ENCODE measurements at regions not wholly inside any gene's neighbourhood (a gene's known extent, or its start where the extent isn't known, plus 50 kb on each side); places are given as distances from the start of the nearest gene placed in this dataset.
"Not testable (repeated sequence)": the region's sequence is repeated elsewhere in the genome, so short reads cannot be mapped to it uniquely, and the experiment has no call there.

DNA sequence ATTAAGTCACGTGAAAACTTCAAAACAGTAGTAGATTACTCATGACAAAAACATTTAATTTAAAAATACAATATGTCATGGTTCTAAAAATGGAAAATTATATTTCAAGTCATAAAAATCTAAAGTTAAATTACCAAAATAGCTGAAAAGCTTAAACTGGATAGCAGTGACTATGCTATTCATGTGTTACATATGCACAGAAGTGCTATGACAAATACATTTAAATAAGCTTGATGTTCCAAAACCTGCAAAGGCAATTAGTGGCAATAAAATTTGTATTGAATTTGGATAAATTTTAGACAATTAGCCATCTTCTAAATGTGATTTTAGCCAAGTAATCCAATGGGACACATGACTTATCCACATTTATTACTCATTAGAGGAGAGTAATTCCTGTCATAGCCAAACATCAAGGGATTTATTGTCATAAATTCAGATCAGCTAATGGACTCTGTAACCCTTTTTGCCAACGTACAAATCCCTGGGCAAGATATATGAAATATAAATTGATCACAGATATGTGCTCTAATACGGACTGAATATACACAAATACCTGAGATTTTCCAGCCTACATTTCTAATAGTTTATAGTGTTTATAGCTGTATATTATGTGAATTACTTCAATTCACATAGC, 419.4 kb downstream of the ISL1 start:
- DNase-seq = no peak

DNA sequence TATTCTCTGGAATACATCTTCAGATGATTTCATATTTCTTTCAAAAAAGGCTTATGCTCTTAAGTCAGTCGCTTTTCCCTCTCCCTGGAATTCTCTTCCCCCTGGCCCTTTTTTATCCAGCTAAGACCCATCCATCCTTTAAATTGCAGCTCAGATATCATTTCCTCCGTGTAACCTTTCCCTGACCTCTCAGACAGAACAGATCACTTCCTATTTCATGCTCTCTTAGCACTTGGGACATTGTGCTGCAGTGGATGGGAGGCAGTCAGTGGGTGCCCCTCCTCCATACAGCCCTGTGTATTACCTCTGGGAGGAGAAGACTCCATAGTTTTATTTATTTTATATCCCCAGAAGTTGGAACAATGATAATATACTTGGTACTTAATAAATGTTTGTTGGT, 423.4 kb downstream of the ISL1 start:
- no peak for DNase-seq

GRCh38 chr5:51810592-51810991, 427.3 kb downstream of the ISL1 start:
- no peak for DNase-seq

GRCh38 chr5:51811883-51812471, 428.7 kb downstream of the ISL1 start:
- DNase-seq = peak in 2 of 51 donors; percentile 0 to 30

DNA sequence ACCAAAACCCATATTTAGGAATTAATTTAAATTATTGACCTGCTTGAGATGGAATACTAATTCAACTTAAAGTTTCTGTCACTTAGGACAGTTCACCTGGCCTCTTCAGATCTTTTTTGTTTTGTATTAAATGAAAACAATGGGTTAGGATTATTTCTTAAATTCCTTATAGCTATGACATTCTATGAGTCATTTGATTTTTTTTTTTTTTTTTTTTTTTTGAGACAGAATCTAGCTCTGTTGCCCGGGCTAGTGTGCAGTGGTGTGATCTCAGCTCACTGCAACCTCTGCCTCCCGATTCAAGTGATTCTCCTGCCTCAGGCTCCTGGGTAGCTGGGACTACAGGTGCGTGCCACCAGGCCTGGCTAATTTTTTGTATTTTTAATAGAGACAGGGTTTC, 431.6 kb downstream of the ISL1 start:
- DNase-seq = not testable (repeated sequence)

DNA sequence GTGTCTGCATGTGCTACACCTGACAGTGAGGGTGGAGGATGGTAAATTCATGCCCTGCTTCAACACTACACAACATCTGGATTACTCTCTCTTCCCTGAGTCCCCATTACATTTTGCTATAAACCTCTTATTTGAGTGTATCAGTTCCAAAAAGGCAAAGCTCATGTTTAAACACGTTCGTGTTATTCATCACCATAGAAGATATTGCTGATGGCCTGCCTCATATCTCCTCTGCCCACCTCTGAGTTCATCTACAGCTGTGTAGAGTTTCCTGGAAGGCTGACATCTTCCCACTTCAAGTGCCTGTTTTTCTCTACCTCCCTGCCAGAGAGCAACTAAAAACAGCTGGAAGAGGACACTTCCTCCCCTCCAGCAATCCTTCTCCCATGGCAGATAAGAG, 433.2 kb downstream of the ISL1 start:
- no peak for DNase-seq

DNA sequence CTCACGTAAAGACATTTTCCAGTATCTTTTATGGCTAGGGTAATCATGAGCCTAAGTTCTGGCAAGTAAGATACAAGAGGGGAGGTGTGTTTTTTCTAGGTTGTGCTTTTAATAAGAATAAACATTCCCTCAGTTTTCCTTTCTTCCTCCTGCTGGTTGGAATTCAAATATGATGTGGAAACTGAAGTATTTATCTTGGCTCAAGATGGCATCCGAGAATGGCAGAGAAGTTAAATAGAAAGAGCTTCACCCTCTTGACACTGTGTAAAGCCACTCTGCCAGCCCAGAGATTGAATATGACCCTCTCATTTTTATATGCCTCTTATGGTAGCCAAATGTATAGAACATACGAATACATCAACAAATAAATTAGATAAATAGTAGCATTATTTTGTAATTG, 438.4 kb downstream of the ISL1 start:
- DNase-seq = no peak

DNA sequence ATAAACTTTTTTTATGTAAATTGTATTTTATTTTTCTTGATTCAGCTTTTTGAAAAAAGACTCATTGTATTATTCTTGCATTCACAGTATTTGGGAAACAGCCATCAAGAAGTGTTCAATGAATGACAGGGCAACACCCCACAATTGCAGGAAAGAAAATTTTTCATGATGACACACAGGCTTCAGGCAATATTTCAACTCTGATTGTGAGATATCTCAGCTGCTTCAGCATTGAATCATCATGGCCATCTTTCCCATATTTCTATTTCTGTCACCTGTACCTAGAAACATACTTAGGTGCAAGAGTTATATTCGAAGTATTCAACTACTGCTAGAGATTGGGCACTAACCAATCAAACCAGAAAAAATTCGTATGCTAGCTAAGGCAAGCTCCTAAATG, 446.0 kb downstream of the ISL1 start:
- no peak for DNase-seq

- DNase-seq = no peak
Observed at GRCh38 chr5:51829691-51830090, 446.4 kb downstream of the ISL1 start.

DNA sequence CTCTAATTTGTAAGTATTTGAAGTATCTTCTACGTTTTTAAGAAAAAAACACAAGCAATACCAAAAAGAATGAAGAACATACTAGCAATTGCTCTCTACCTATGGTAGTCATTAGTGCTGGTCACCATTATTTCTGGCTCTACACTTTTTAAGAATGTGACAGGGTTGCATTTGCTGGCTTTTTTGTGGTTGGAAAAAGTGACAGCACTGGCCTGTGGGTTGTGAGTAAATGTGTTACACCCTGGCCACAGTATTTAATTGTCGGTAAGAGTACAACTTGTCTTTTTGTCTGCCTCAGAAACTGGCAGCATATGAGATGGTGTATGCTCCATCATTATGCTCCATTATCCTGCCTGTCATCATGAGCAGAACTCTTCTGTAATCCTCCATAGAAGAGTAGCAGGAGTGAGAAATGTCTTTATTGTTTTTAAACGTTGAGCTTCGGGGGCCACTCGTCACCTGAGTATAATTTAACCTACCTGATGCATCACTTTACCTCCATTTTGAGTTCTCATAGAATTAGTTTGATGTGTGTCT, 449.8 kb downstream of the ISL1 start:
- DNase-seq = no peak

DNA sequence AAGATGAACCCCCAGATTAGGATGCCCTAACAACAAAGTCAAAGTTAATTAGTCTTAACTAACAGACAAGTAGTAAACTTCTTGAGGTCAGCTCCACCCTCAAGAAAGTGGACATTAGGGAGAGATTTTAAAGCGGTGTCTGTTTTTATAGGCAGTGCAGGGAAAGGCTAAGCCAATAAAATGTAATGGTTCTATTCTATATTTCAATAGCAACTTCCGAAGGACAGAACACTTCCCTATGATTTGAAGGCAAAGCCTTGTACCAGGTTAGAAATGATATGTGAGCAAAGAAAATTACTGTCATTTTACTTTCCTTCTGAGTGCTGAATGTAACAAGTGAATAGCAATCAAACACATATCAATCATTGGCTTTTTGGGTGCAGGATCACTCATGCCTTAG, 455.2 kb downstream of the ISL1 start:
- DNase-seq = no peak

DNA sequence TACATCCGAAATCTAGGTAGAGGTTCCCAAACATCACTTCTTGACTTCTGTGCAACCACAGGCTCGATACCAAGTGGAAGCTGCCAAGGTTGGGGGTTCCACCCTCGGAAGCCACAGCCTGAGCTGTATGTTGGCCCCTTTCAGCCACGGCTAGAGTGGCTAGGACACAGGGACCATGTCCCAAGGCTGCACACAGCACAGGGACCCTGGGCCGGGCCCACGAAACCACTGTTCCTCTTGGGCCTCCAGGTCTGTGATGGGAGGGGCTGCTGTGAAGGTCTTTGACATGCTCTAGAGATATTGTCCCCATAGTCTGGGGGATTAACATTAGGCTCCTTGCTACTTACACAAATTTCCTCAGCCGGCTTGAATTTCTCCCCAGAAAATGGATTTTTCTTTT, 460.6 kb downstream of the ISL1 start:
- no peak for DNase-seq

GRCh38 chr5:51846015-51846414, 462.8 kb downstream of the ISL1 start:
- no peak for DNase-seq

DNA sequence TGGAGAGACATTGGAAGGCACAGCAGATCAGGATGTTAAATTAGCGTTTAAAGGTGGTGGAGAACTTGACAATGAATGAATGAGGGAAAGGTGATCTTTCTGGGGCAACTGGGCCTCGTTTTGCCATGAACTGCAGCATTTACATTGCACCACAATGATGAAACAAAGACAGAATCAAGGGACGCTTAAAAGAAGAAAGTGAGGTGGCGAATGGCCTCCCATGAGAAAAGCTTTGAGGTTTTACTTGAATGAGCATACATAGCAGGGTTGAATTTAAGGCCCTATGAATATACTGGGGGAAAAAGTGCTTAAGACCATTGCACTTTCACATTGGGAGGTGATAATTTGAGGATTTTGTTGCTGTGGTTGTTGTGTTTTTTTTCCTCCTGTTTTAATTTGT, 476.4 kb downstream of the ISL1 start:
- DNase-seq = no peak

GRCh38 chr5:51860532-51861018, 477.3 kb downstream of the ISL1 start:
- DNase-seq = no peak

DNA sequence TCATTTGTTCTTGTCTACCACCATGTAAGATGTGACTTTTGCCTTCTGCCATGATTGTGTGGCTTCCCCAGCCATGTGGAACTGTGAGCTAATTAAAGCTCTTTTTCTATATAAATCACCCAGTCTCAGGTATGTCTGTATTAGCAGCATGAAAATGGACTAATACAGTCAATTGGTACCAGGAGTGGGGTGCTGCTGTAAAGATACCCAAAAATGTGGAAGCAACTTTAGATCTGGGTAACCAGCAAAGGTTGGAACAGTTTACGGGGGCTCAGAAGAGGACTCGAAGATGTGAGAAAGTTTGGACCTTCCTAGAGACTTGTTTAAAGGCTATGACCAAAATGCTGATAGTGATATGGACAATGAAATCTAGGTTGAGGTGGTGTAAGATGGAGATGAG, 488.9 kb downstream of the ISL1 start:
- no peak for DNase-seq

DNA sequence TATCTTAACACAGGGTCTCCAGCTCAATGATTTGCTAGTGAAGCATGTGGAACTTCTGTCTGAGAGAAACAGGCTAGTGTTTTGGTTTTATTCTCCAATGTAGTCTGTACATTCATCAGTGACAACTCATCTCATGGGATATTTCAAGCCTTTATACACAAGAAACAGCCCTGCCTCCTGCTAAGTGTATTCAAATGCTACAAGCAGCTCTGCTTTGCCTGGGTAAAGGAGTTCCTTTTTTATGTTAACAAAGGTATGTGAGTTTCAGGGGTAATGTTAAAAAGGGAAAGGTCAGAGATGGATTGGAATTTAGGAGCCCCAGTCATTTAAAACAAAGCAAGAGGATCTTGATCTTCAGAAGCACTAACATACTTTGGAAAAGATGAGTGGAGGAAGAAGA, 498.7 kb downstream of the ISL1 start:
- DNase-seq = no peak

DNA sequence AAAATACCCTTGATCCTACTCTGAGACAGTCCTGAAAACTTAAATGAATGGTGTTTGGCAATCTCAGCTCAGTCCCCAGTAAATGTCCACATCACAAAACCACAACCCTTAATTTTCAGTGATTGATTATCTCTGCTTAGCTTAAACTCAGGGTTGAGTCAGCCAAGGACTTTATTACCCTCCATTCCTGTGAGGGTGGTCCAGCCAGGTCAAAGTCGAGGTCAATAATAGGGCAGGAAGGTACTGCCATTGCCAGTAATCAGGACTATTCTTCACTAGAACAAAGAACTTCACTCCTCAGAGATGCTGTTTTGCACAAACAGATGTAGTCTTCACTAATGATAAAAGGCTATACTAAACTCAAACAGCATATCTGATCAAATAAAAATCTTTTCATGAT, 499.4 kb downstream of the ISL1 start:
- no peak for DNase-seq

DNA sequence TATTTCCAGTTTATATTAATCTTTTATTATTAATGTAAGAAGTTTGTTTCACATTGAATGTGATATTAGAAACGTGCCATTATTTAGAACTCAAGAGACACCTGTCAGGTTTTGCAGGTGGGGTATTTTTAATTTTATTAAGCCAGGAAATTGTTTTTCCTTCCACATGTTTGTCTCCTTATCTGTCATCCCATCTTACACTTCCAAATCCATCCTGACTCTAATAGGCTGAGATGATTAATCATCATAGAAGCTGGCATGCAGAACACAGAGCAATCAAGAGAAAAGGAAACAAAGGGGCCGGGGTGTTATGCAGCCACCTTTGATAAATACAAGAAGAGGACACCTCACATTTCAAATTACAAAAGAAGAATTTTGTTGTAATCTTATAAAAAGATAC, 506.5 kb downstream of the ISL1 start:
- DNase-seq = no peak

DNA sequence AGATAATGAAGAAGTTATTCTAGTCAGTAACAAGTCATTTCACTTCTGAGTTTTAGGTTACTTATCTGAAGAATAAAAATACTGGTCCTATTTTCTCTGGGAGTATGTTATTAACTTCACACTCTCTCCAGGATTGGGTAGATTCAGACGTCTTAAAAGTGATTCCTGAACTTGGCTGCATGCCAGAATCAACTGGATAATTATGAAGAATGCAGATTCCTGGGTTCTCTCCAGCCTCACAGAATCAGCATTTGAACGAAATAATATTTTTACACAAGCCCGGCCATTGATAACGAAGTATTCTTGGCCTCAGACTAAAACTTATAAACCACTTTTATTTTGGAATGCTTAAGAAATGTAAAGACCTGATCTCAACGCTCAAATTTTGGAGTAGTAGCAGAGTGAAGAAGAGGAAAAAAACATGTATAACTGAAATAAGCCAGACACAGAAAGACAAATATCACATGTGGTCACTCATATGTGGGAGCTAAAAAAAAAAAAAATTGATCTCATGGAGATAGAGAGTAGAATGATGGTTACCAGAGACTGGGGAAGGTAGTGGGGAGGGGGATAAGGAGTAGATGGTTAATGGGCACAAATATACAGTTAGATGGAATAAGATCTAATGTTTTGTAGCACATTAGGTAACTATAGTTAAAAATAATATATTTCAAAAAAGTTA, 507.3 kb downstream of the ISL1 start:
- no peak for DNase-seq

- no peak for DNase-seq
Observed at GRCh38 chr5:51892680-51893079, 509.4 kb downstream of the ISL1 start.

DNA sequence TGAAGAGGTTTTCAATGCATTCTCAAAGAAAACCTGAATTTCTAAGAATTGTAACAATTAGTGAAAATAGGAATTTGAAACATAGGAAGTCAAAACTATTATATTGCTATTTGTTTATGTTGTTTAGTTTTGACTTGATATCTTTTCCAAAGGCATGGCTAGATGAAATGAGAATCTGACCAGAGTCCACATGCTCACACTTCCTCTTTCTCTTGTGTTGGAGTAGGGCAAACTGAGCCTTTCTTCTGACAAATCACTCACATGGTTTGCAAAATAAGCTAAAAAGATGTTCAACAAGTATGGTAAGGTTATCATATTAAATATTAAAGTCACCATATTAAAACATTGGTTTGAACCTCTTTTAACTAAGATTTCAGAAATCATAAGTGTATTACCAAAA, 512.6 kb downstream of the ISL1 start:
- DNase-seq = no peak

- DNase-seq = no peak
Observed at GRCh38 chr5:51902512-51902911, 519.3 kb downstream of the ISL1 start.
